IPS-20b (cell line): ENCODE measurements at regions not wholly inside any gene's neighbourhood (a gene's known extent, or its start where the extent isn't known, plus 50 kb on each side); places are given as distances from the start of the nearest gene placed in this dataset.

Experiments used
- H3K27ac ChIP-seq: one replicate; pipeline ENCODE4 v1.5.1; 2013; ENCODE audit warnings: low read length
- H3K27me3 ChIP-seq: 2 replicates; pipeline ENCODE4 v1.6.1; 2013; ENCODE audit warnings: mild to moderate bottlenecking, low read length, inconsistent platforms; ENCODE audit not compliant: insufficient read depth
- H3K36me3 ChIP-seq: 2 replicates; pipeline ENCODE4 v1.6.1; 2013; ENCODE audit warnings: low read depth, mild to moderate bottlenecking, inconsistent platforms, low read length, moderate library complexity; ENCODE audit not compliant: insufficient read depth
- H3K4me1 ChIP-seq: 2 replicates; pipeline ENCODE4 v1.6.1; 2013; ENCODE audit warnings: mild to moderate bottlenecking, control low read depth, inconsistent platforms, low read length, moderate library complexity; ENCODE audit not compliant: insufficient read depth
- H3K4me3 ChIP-seq: 2 replicates; pipeline ENCODE4 v1.5.1; 2013; ENCODE audit warnings: mild to moderate bottlenecking, low read length, inconsistent platforms
- H3K9ac ChIP-seq: 2 replicates; pipeline ENCODE4 v1.6.1; 2013; ENCODE audit warnings: low read depth, mild to moderate bottlenecking, inconsistent platforms, low read length, moderate library complexity
- H3K9me3 ChIP-seq: 2 replicates; pipeline ENCODE4 v1.6.1; 2013; ENCODE audit warnings: mild to moderate bottlenecking, low read depth, low read length, inconsistent platforms; ENCODE audit not compliant: insufficient read depth

DNA sequence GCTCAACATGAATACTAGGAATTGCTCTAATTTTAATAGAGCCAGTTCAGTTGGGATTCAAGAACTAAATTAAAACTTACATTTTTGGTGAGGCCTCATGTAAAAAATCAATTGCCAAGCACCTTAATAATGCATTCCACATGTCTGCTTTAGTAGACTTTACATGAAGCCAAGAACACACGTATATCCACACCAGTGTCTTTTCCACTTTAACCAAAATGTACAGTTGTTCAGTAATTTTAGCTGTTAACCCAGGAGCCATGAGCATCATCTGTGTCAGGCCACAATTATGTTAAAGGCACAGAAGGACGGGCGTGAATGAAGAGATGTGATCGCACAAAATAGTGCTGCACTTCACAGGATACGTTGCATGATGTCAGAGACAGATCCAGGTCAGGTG is 136.7 kb downstream of the TLR5 start:
- Histone ChIP-seq H3K27me3 (0 out of 2 replicates have a peak, but pooled peaks cover 5% of the 10 kb centered on the region), H3K4me3 (no peak overlapping the region), H3K4me1 (peaks cover 37% of the 10 kb centered on the region), H3K36me3 (peaks cover 10% of the 10 kb centered on the region; the same call in 1 of the 2 replicates), H3K9ac (no peak overlapping the region), H3K9me3 (no peaks in the 10 kb centered on the region), H3K27ac (no peak overlapping the region)

DNA sequence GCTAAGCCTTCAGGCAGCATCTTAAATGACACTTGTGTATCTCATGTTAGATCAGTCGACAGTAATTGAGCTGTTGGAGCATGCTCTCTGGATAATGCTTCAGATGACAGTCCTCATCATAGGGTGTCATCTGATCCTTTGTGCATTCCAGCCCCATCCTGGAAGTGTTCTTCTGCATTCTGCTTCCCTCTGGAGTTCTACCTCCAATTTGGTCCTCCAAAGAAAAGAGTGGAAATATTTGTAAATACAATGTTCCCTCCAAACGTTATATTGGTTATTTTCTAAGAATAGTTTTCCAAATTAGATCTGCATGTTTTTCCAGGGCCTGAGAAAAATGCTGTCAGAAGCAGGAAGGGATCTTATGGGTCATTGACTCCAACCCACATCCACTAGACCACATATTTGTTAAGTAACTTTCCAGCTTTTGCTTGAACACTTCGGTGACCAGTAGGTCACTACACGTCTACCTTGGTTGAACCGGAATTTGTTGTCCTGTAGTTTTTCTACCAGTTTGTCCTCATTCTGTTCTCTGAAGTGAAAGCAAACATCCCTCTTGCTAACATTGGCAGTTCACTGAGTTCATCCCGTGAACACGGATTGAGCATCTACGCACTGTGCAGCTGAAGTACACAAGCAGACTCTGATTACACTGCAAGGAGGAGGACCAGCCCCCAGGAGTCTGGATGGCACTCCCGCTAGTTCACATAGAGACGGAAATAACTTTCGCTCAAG is 136.0 kb downstream of the TLR5 start:
- Histone ChIP-seq H3K9ac (no peak overlapping the region), H3K4me3 (no peak overlapping the region), H3K4me1 (peaks cover 37% of the 10 kb centered on the region), H3K27me3 (0 out of 2 replicates have a peak, but pooled peaks cover 5% of the 10 kb centered on the region), H3K36me3 (peaks cover 10% of the 10 kb centered on the region; the same call in 1 of the 2 replicates), H3K27ac (no peak overlapping the region), H3K9me3 (no peaks in the 10 kb centered on the region)

DNA sequence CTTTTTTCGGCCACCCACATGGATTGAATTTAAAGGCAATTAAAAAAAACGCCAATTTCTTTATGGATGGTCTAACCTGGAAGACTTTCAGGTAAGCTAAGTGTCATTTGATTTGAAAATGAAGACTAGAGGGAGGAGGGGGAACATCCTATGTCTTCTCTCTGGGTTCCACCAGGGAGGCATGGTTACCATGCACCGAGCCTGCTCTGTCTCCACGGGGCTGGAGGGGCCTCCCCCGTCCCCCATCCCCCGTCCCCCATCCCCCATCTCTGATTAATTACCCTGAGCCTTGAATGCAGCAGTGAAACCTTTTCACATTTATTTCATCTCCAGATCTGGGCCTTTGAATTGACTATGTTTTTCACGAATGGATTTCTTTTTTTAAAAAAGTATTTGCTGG is 135.1 kb downstream of the TLR5 start:
- Histone ChIP-seq H3K27ac (no peak overlapping the region), H3K4me1 (peaks cover 37% of the 10 kb centered on the region), H3K9me3 (no peaks in the 10 kb centered on the region), H3K27me3 (0 out of 2 replicates have a peak, but pooled peaks cover 5% of the 10 kb centered on the region), H3K9ac (no peak overlapping the region), H3K4me3 (no peak overlapping the region), H3K36me3 (peaks cover 3% of the 10 kb centered on the region; the same call in 1 of the 2 replicates)

DNA sequence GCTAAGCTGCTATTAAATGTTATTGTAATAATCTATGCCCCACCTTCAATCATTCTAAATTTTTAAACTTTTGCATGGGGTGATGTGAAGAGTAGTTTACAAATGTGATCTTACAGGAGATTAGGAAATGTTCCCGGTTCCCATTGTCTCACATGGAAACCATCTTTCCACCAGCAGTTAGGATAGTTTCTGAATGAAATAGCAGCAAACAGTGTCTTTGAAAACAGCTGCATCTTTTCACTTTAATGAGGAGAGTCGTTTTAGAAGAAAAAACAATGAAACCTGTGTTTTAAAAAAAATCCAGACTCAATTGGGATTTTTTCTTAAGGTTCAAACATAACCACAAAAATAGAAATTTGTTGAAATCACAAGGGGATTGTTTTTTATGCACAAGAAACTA is 134.2 kb downstream of the TLR5 start:
- 0 out of 2 replicates have a peak, but pooled peaks cover 5% of the 10 kb centered on the region for H3K27me3 ChIP-seq
- H3K27ac ChIP-seq: no peak overlapping the region
- H3K4me1 ChIP-seq: peaks cover 37% of the 10 kb centered on the region
- peaks cover 3% of the 10 kb centered on the region; the same call in 1 of the 2 replicates for H3K36me3 ChIP-seq
- H3K4me3 ChIP-seq: no peak overlapping the region
- no peak overlapping the region; the same call in 1 of the 2 replicates for H3K9ac ChIP-seq
- no peaks in the 10 kb centered on the region for H3K9me3 ChIP-seq

DNA sequence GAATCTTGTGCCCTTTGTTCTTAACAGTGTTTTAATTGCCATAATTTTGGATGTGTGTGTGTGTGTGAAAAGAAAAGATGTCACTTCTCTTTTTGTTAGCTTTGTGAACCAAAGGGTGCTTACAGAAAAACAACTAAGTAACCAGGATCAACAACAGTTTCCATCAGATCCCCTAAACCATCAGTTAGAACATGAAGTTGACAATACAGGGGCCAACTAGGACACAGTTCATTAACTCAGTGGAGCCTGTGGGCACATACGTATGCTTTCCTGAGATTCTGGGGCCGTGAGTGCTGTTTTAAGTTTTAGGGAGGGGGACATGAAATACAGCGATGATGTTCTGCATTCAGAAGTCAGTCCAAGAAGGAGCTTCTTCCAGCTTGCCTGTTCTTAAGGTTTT is 133.6 kb downstream of the TLR5 start:
- Histone ChIP-seq H3K4me3 (no peak overlapping the region), H3K4me1 (peaks cover 37% of the 10 kb centered on the region)

DNA sequence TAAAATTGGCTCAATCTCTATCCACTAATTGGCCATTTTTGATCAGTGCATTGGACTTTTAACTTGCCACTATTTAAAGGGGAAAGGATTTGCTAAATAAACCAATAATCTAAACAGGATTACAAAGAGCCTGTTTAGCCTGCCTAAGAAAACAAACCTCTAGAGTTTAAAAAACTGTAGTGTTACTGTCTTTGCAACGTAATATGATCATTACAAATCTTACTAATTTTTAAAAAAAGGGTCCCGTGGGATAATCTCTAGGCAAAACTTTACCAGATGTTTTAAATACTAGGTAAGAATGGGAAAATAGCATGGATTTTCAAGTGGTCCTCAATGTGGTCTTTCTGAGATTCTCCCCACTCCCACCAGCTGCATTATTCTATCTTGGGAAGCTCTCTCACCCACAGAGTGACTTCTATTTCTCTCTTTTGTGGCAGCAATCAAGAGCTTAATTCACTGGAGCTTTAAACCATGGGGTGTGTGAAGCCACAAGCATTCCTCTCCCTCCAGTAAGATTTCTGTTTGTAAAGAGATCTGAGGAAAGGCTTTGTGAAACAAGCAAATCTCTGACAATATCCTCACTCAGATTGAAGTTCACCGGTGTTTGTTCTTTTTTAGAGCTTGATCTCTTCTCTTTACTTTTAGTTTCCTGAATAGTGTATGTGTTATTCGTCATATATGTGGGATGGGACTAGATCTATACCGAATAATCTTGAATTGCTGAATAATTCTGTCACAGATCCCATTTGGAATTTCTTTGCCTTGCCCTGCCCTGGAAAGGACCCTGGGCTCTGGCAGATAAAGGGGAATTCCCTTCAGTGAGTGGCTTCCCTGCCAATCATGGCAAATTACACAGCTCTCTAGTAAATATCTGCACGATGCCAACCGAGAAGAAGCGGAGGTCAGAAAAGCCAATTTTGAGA is 132.2 kb downstream of the TLR5 start:
- peak overlapping the region; percentile 36 for H3K4me3 ChIP-seq
- H3K27ac ChIP-seq: peak overlapping the region; percentile 70
- 0 out of 2 replicates have a peak, but pooled peaks cover 5% of the 10 kb centered on the region for H3K27me3 ChIP-seq
- peaks cover 37% of the 10 kb centered on the region for H3K4me1 ChIP-seq
- peak overlapping the region; percentile 38; the same call in 1 of the 2 replicates for H3K9ac ChIP-seq
- no peaks in the 10 kb centered on the region for H3K9me3 ChIP-seq
- H3K36me3 ChIP-seq: peaks cover 20% of the 10 kb centered on the region

More for the DNA sequence above, 133.6 kb downstream of the TLR5 start:
- Histone ChIP-seq H3K36me3 (peaks cover 9% of the 10 kb centered on the region; the same call in 1 of the 2 replicates), H3K27me3 (0 out of 2 replicates have a peak, but pooled peaks cover 5% of the 10 kb centered on the region), H3K27ac (no peak overlapping the region), H3K9ac (no peak overlapping the region), H3K9me3 (no peaks in the 10 kb centered on the region)

DNA sequence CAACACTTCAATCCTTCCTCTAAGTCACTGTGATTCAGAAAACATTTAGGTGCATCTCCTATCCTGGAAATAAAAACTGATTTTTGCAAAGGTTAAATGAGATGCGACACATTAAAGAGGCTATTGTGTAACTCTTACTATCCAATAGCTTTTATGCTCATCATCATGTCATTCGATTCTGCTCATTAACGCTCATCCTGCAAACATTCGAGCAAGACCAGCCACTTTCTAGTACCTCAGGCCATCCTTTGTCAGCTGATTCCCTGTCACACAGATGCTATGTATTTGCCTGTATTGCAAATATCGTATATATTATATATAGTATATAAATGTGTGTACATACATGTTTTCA is 131.6 kb downstream of the TLR5 start:
- Histone ChIP-seq H3K36me3 (peaks cover 24% of the 10 kb centered on the region), H3K27ac (peak overlapping the region; percentile 70), H3K9me3 (no peaks in the 10 kb centered on the region), H3K4me3 (peak overlapping the region; percentile 36), H3K27me3 (0 out of 2 replicates have a peak, but pooled peaks cover 5% of the 10 kb centered on the region), H3K4me1 (peaks cover 37% of the 10 kb centered on the region), H3K9ac (peak overlapping the region; percentile 38; the same call in 1 of the 2 replicates)

DNA sequence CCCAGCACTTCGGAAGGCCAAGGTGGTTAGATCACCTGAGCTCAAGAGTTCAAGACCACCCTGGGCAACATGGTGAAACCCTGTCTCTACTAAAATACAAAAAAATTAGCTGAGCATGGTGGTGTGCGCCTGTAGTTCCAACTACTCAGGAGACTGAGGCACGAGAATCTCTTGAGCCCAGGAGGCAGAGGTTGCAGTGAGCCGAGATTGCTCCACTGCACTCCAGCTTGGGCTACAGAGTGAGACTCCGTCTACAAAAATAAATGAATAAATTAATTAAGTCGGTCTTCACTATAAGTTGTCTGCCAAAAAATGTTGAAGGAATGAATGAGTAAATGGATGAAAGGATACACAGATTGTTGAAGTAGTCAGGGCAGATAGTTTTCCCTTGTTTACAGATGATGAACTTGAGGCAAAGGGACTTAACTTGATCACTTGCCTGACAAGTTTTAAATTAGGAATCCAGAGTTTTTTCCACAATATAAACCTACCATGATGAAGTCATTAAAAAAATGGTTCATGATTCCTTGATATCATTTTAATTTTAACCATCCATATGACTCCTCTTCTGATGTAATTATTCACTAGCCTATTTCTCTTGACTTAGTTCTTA is 130.8 kb downstream of the TLR5 start:
- peaks cover 36% of the 10 kb centered on the region for H3K4me1 ChIP-seq
- H3K27me3 ChIP-seq: 0 out of 2 replicates have a peak, but pooled peaks cover 2% of the 10 kb centered on the region

DNA sequence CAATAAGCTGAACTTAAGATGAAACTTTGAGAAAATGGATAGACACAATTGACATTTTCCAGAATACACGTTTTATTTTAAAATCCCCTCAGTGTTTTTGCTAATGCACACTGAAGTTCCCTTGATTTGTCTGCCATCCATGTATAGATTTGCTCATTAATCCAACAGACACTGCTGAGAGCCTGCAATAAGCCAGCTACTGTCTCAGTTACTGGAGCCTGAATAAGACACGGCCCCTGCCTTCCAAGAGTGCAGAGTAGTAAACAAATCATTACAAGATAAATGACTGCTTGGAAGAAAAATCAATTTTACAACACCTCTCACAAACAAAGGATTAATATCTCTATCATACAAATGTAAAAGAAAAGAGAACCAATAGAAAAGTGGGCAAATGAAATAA is 130.1 kb downstream of the TLR5 start:
- Histone ChIP-seq H3K9ac (no peak overlapping the region; the same call in 1 of the 2 replicates), H3K4me3 (no peak overlapping the region), H3K9me3 (no peaks in the 10 kb centered on the region), H3K36me3 (peaks cover 38% of the 10 kb centered on the region), H3K4me1 (peaks cover 34% of the 10 kb centered on the region), H3K27ac (no peak overlapping the region), H3K27me3 (no peaks in the 10 kb centered on the region)

More for the DNA sequence above, 130.8 kb downstream of the TLR5 start:
- Histone ChIP-seq H3K4me3 (no peak overlapping the region), H3K27ac (no peak overlapping the region), H3K36me3 (peaks cover 32% of the 10 kb centered on the region), H3K9me3 (no peaks in the 10 kb centered on the region), H3K9ac (no peak overlapping the region)

DNA sequence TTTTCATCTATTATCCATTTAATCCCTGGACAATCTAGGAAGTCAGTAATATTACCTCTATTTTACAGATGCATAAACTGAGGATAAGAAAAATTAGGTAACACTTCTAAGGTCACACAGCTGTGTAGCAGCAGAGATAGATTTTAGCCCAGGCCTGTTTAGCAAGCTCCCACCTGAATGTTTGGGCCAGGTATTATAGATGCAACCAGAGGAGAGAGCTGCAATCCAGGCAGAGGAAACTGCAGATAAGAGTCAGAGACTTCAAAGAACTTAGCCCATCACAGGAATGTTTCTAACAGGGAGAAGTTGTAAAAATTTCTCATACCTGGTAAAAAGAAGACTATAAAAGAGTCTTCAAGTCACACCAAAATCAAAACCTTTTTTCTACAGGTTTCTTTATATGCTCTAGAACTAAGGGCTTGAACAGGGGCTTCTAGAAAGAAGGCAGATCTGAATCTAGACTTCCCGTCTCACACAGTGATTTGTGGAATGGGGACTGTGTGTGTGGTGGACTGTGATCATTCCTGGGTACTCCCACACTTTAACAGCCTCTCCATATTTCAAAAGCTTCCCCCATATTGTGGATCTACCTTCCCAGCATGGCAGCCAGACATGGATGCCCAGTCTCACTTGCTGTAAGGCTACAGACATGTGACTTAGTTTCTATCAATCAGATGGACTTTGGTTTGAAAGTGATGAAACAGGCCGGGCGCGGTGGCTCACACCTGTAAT is 128.7 kb downstream of the TLR5 start:
- Histone ChIP-seq H3K27me3 (no peaks in the 10 kb centered on the region), H3K9me3 (no peaks in the 10 kb centered on the region), H3K4me3 (no peak overlapping the region), H3K4me1 (peaks cover 22% of the 10 kb centered on the region), H3K27ac (no peak overlapping the region), H3K9ac (no peak overlapping the region), H3K36me3 (peaks cover 47% of the 10 kb centered on the region)

DNA sequence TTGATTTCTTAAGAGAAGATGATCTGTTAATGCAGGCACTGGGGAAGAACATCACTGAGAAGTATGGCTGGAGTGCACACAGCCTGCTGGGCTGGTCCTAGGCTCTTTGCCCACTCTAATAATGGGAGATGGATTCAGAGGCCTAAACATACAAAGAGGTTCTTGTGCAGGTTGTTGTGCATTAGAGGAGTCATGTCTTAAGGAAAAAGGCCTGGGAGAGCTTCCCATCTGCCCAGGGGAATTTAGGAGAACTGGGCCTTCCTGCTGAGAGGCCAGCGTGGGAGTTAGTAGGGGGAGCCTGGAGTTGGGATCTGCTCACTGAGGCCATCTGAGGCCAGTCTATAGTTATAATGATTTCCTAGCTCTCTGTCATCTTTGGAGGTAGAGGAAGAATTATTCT is 126.7 kb downstream of the TLR5 start:
- no peaks in the 10 kb centered on the region for H3K9me3 ChIP-seq
- peaks cover 6% of the 10 kb centered on the region; the same call in 1 of the 2 replicates for H3K4me1 ChIP-seq
- H3K4me3 ChIP-seq: no peak overlapping the region
- H3K27me3 ChIP-seq: no peaks in the 10 kb centered on the region
- no peak overlapping the region for H3K9ac ChIP-seq
- H3K36me3 ChIP-seq: peaks cover 68% of the 10 kb centered on the region
- H3K27ac ChIP-seq: no peak overlapping the region
